ENCODE measurements at regions not wholly inside any gene's neighbourhood (a gene's known extent, or its start where the extent isn't known, plus 50 kb on each side); places are given as distances from the start of the nearest gene placed in this dataset.

DNA sequence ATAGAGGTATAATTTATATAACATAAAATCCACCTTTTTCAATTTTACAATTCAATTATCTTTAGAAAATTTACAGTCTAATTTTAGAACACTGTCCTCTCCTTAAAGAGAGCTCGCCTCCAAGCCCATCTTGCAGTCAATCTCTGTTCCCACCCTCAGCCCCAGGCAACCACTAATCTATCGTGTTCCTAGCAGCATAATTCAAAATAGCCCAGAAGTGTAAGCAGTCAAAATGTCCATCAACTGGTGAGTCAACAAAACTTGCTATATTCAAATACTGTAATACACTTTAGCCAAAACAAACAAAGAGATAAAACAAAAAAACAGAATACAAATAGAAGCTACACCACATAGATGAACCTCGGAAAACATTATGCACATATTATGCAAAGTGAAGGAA is 1006.8 kb upstream of the EEF2KMT start:
- no peak overlapping the region for H3K9ac ChIP-seq (ENCODE audit: low read length)
- H3K36me3 ChIP-seq (ENCODE audit: insufficient read depth, low read length) = no peaks in the 10 kb centered on the region
- no peak overlapping the region for H3K27ac ChIP-seq (ENCODE audit: low read length)
- DNase-seq = no peak
- no peak overlapping the region for H2AFZ ChIP-seq (ENCODE audit: low read length)
- no peaks in the 10 kb centered on the region for H3K9me2 ChIP-seq (replicated peaks; ENCODE audit: insufficient read depth, low read length)
- no peak overlapping the region for H3K4me2 ChIP-seq (ENCODE audit: low read depth, low read length, poor library complexity, severe bottlenecking)
- H3K27me3 ChIP-seq (ENCODE audit: low read length) = no peaks in the 10 kb centered on the region
- no peaks in the 10 kb centered on the region for H3K4me1 ChIP-seq (ENCODE audit: low read length)
- peaks cover 17% of the 10 kb centered on the region for H3K9me3 ChIP-seq (ENCODE audit: low read length)
- H3K4me3 ChIP-seq (ENCODE audit: low read length) = no peak overlapping the region
- no peaks in the 10 kb centered on the region for H3K79me2 ChIP-seq (ENCODE audit: low read length)
- no peaks in the 10 kb centered on the region for H4K20me1 ChIP-seq (ENCODE audit: insufficient read depth, low read depth, low read length)

DNA sequence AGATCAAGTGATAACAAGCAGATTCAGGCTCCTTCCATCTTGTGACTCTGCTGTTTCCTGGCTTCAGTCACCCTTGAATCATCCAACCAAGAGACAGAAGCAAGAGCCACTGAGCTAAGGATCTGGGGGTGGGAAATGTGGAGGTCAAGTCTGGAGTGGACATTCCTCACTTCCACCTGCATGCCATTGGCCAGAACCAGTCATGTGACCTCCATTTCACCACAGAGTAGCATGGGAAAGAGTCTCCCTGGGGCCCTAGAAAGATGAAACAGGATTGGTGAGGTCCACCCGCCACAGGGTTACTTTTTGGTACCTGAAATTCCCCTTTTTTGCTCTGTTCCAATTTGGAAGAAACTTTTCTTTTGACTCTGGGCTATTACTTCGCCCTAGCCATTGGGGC is 1006.0 kb upstream of the EEF2KMT start:
- H2AFZ ChIP-seq (ENCODE audit: low read length) = no peak overlapping the region
- no peak overlapping the region for H3K27ac ChIP-seq (ENCODE audit: low read length)
- no peaks in the 10 kb centered on the region for H3K36me3 ChIP-seq (ENCODE audit: insufficient read depth, low read length)
- H3K4me2 ChIP-seq (ENCODE audit: low read depth, low read length, poor library complexity, severe bottlenecking) = no peak overlapping the region
- no peaks in the 10 kb centered on the region for H3K27me3 ChIP-seq (ENCODE audit: low read length)
- no peak overlapping the region for H3K4me3 ChIP-seq (ENCODE audit: low read length)
- H3K9me2 ChIP-seq (replicated peaks; ENCODE audit: insufficient read depth, low read length) = no peaks in the 10 kb centered on the region
- no peaks in the 10 kb centered on the region for H3K79me2 ChIP-seq (ENCODE audit: low read length)
- no peaks in the 10 kb centered on the region for H3K4me1 ChIP-seq (ENCODE audit: low read length)
- H4K20me1 ChIP-seq (ENCODE audit: insufficient read depth, low read depth, low read length) = no peaks in the 10 kb centered on the region
- H3K9ac ChIP-seq (ENCODE audit: low read length) = no peak overlapping the region
- peaks cover 17% of the 10 kb centered on the region for H3K9me3 ChIP-seq (ENCODE audit: low read length)
- no peak for DNase-seq

DNA sequence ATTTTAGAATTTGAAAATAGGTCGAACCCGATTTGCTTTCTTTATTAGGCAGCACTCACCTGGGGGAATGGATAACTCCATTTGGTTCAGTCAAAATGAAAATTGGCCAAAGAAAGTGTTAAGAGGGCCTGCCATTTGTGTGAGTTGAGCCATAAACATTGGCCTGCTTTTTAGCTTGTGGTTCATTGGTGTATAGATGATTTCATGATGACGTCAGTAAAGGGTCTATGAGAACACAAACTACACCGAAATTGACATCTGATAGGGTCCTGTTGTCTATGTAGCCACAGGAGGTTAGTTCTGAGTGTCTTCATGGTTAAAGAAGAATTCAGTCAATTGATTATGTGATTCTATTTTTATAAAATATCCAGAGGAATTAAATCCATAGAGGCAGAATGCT is 1001.5 kb upstream of the EEF2KMT start:
- Histone ChIP-seq H4K20me1 (ENCODE audit: insufficient read depth, low read depth, low read length) (no peaks in the 10 kb centered on the region), H3K27me3 (ENCODE audit: low read length) (no peaks in the 10 kb centered on the region), H2AFZ (ENCODE audit: low read length) (no peak overlapping the region), H3K4me2 (ENCODE audit: low read depth, low read length, poor library complexity, severe bottlenecking) (no peak overlapping the region), H3K4me1 (ENCODE audit: low read length) (no peaks in the 10 kb centered on the region), H3K4me3 (ENCODE audit: low read length) (no peak overlapping the region), H3K9me2 (replicated peaks; ENCODE audit: insufficient read depth, low read length) (no peaks in the 10 kb centered on the region), H3K79me2 (ENCODE audit: low read length) (no peaks in the 10 kb centered on the region), H3K27ac (ENCODE audit: low read length) (no peak overlapping the region), H3K9ac (ENCODE audit: low read length) (no peak overlapping the region), H3K9me3 (ENCODE audit: low read length) (peaks cover 9% of the 10 kb centered on the region), H3K36me3 (ENCODE audit: insufficient read depth, low read length) (no peaks in the 10 kb centered on the region)
- DNase-seq = no peak

DNA sequence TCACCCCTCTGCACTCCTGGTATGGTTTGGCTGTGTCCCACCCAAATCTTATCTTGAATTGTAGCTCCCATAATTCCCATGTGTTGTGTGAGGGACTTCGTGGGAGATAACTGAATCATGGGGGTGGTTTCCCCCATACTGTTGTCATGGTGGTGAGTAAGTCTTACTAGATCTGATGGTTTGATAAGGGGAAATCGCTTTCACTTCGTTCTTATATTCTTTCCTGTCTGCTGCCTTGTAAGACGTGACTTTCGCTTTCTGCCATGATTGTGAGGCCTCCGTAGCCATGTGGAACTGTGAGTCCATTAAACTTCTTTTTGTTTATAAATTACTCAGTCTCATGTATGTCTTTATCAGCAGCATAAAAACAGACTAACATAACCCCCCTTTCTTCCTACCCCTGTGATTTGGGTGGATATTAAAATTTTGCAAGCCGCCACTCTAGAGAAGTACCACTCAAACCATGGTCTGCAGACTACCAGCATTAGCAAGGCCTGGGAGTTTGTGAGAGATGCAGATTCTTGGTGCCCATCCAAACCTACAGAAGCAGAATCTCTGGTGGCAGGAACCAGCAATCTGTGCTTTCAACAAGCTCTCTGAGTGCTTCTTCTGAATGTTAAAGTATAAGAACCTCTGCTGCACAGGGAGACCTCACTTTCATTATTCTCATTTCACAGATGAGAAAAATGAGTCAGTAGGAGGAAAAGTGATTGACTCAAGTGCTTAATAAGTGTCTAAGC is 999.5 kb upstream of the EEF2KMT start:
- H3K36me3 ChIP-seq (ENCODE audit: insufficient read depth, low read length) = no peaks in the 10 kb centered on the region
- DNase-seq = no peak
- no peaks in the 10 kb centered on the region for H3K27me3 ChIP-seq (ENCODE audit: low read length)
- H3K9ac ChIP-seq (ENCODE audit: low read length) = no peak overlapping the region
- no peak overlapping the region for H3K27ac ChIP-seq (ENCODE audit: low read length)
- H3K9me2 ChIP-seq (replicated peaks; ENCODE audit: insufficient read depth, low read length) = no peaks in the 10 kb centered on the region
- no peak overlapping the region for H2AFZ ChIP-seq (ENCODE audit: low read length)
- no peaks in the 10 kb centered on the region for H3K4me1 ChIP-seq (ENCODE audit: low read length)
- peaks cover 4% of the 10 kb centered on the region for H3K9me3 ChIP-seq (ENCODE audit: low read length)
- no peak overlapping the region for H3K4me2 ChIP-seq (ENCODE audit: low read depth, low read length, poor library complexity, severe bottlenecking)
- H4K20me1 ChIP-seq (ENCODE audit: insufficient read depth, low read depth, low read length) = no peaks in the 10 kb centered on the region
- H3K4me3 ChIP-seq (ENCODE audit: low read length) = no peak overlapping the region
- no peaks in the 10 kb centered on the region for H3K79me2 ChIP-seq (ENCODE audit: low read length)

DNA sequence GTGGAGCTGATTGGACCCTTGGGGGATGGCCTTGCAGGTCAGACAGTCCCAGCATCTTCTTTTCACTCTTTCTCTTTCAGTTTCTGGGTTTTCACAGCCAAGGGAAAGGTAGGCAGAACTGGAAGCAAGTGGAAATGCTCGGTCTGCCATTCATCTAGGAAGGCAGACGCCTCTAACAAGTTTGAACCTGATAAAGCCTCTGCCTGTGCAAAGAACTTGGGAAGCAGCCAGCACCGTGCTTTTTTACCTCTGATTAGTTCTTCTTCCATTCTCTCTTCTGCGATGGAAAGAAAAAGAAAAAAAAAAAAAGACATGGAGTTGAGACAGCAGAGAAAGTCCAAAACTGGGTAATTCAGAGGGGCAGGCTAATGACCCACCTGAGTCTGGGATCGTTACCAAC is 997.8 kb upstream of the EEF2KMT start:
- no peaks in the 10 kb centered on the region for H3K79me2 ChIP-seq (ENCODE audit: low read length)
- H2AFZ ChIP-seq (ENCODE audit: low read length) = no peak overlapping the region
- no peak for DNase-seq
- H3K9me2 ChIP-seq (replicated peaks; ENCODE audit: insufficient read depth, low read length) = no peaks in the 10 kb centered on the region
- H4K20me1 ChIP-seq (ENCODE audit: insufficient read depth, low read depth, low read length) = no peaks in the 10 kb centered on the region
- no peak overlapping the region for H3K4me3 ChIP-seq (ENCODE audit: low read length)
- peaks cover 3% of the 10 kb centered on the region; the same call in 1 of the 2 replicates for H3K9me3 ChIP-seq (ENCODE audit: low read length)
- no peaks in the 10 kb centered on the region for H3K27me3 ChIP-seq (ENCODE audit: low read length)
- no peaks in the 10 kb centered on the region for H3K4me1 ChIP-seq (ENCODE audit: low read length)
- no peak overlapping the region for H3K9ac ChIP-seq (ENCODE audit: low read length)
- no peak overlapping the region for H3K4me2 ChIP-seq (ENCODE audit: low read depth, low read length, poor library complexity, severe bottlenecking)
- no peaks in the 10 kb centered on the region for H3K36me3 ChIP-seq (ENCODE audit: insufficient read depth, low read length)
- no peak overlapping the region for H3K27ac ChIP-seq (ENCODE audit: low read length)

DNA sequence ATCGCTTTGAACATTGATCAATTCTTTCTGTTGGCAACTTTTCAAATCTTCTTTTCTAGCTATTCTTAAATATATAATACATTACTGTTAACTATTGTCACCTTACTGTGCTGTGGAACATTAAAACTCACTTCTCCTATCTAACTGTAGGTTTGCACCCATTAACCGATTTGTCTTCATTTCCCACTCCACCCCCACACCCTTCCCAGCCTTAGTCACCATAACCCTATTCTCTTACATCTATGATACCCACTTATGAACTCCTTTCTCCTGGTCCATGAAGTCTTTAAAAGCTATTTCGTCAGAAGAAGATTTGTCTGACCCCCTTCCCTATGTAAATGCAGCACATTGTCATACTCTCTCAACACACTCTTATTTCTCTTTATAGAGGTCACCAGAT is 993.4 kb upstream of the EEF2KMT start:
- no peak overlapping the region for H3K9ac ChIP-seq (ENCODE audit: low read length)
- no peak overlapping the region for H3K4me3 ChIP-seq (ENCODE audit: low read length)
- no peaks in the 10 kb centered on the region for H3K79me2 ChIP-seq (ENCODE audit: low read length)
- no peaks in the 10 kb centered on the region for H3K4me1 ChIP-seq (ENCODE audit: low read length)
- H3K9me2 ChIP-seq (replicated peaks; ENCODE audit: insufficient read depth, low read length) = no peaks in the 10 kb centered on the region
- H3K36me3 ChIP-seq (ENCODE audit: insufficient read depth, low read length) = no peaks in the 10 kb centered on the region
- no peak overlapping the region for H3K27ac ChIP-seq (ENCODE audit: low read length)
- H4K20me1 ChIP-seq (ENCODE audit: insufficient read depth, low read depth, low read length) = no peaks in the 10 kb centered on the region
- peaks cover 3% of the 10 kb centered on the region; the same call in 1 of the 2 replicates for H3K9me3 ChIP-seq (ENCODE audit: low read length)
- no peaks in the 10 kb centered on the region for H3K27me3 ChIP-seq (ENCODE audit: low read length)
- no peak for DNase-seq
- no peak overlapping the region for H2AFZ ChIP-seq (ENCODE audit: low read length)
- H3K4me2 ChIP-seq (ENCODE audit: low read depth, low read length, poor library complexity, severe bottlenecking) = no peak overlapping the region

DNA sequence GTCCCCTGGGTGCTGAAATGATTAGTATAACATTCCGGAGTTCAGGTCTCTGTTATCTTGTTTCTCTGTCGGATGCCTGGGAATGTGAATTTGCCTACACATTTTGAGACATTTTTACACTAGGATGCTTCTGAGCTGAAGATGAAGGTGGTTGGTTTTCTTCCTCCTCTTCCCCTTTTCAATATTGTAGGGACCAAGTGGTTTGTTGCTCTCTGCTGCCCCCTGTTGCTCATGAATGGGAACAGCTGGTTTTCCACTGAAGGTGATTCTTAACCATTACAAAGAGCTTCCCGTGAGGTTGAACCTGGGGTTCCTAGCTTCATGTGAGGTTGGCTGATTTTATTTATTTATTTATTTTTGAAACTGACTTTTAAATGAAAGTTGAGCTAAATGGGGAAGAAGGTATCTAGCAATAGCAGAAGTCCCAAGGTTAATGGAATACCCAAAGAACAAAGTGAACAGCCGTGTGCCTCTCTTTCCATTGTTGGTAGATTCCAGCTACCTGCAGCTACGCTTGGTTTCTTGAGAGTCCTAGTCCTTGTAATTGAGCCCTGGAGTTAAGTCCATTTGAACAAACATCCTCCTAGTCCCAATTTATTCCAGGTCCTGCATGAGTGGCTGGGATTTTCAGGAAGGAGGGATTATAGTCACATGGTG is 983.9 kb upstream of the EEF2KMT start:
- DNase-seq = peak; percentile 79
- H3K9me3 ChIP-seq (ENCODE audit: low read length) = no peaks in the 10 kb centered on the region
- no peak overlapping the region for H3K4me2 ChIP-seq (ENCODE audit: low read depth, low read length, poor library complexity, severe bottlenecking)
- H3K79me2 ChIP-seq (ENCODE audit: low read length) = no peaks in the 10 kb centered on the region
- H3K27ac ChIP-seq (ENCODE audit: low read length) = no peak overlapping the region
- no peaks in the 10 kb centered on the region for H3K27me3 ChIP-seq (ENCODE audit: low read length)
- no peak overlapping the region for H3K9ac ChIP-seq (ENCODE audit: low read length)
- no peaks in the 10 kb centered on the region for H3K4me1 ChIP-seq (ENCODE audit: low read length)
- H3K4me3 ChIP-seq (ENCODE audit: low read length) = no peak overlapping the region
- H3K9me2 ChIP-seq (replicated peaks; ENCODE audit: insufficient read depth, low read length) = no peaks in the 10 kb centered on the region
- no peaks in the 10 kb centered on the region for H3K36me3 ChIP-seq (ENCODE audit: insufficient read depth, low read length)
- no peaks in the 10 kb centered on the region for H4K20me1 ChIP-seq (ENCODE audit: insufficient read depth, low read depth, low read length)
- H2AFZ ChIP-seq (ENCODE audit: low read length) = no peak overlapping the region

DNA sequence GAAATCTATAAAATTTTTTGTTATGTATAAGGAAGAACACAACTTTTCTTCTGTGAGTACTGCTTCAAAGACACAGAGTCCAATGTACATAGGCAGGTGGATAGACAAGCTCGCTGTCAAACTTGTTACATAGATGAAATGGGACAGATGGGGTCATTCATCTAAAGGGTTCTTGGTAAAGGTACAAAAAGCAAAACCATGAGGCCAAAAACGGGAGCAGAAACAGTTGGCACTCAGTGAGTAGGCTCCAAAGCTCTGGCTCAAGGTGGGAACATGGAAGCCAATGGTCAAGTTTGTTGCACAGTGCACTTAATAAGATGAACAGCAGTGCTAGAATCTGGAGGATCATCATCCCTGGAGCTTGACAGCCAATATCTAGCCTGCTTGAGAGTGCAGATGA is 979.0 kb upstream of the EEF2KMT start:
- H3K9me2 ChIP-seq (replicated peaks; ENCODE audit: insufficient read depth, low read length) = no peaks in the 10 kb centered on the region
- no peaks in the 10 kb centered on the region for H3K79me2 ChIP-seq (ENCODE audit: low read length)
- no peaks in the 10 kb centered on the region for H4K20me1 ChIP-seq (ENCODE audit: insufficient read depth, low read depth, low read length)
- H3K27ac ChIP-seq (ENCODE audit: low read length) = no peak overlapping the region
- no peak for DNase-seq
- H3K4me3 ChIP-seq (ENCODE audit: low read length) = no peak overlapping the region
- H3K9ac ChIP-seq (ENCODE audit: low read length) = no peak overlapping the region
- no peaks in the 10 kb centered on the region for H3K9me3 ChIP-seq (ENCODE audit: low read length)
- H3K36me3 ChIP-seq (ENCODE audit: insufficient read depth, low read length) = no peaks in the 10 kb centered on the region
- no peak overlapping the region for H2AFZ ChIP-seq (ENCODE audit: low read length)
- no peaks in the 10 kb centered on the region for H3K4me1 ChIP-seq (ENCODE audit: low read length)
- no peak overlapping the region for H3K4me2 ChIP-seq (ENCODE audit: low read depth, low read length, poor library complexity, severe bottlenecking)
- H3K27me3 ChIP-seq (ENCODE audit: low read length) = no peaks in the 10 kb centered on the region

All from Karpas-422 (cell line).